ENCODE measurements at regions not wholly inside any gene's neighbourhood (a gene's known extent, or its start where the extent isn't known, plus 50 kb on each side); places are given as distances from the start of the nearest gene placed in this dataset.

GRCh38 chr3:72539856-72540255 lies 308.4 kb downstream of the SHQ1 start:
- Histone ChIP-seq H3K4me1 (ENCODE audit: insufficient read depth, low read length, poor library complexity, severe bottlenecking) (no peaks in the 10 kb centered on the region), H3K36me3 (ENCODE audit: insufficient read depth, low read length, poor library complexity, severe bottlenecking) (no peaks in the 10 kb centered on the region), H3K9me3 (ENCODE audit: low read depth, low read length, poor library complexity, severe bottlenecking) (no peaks in the 10 kb centered on the region), H3K27me3 (replicated peaks; ENCODE audit: insufficient read depth, low read depth, low read length, poor library complexity) (no peaks in the 10 kb centered on the region), H3K27ac (ENCODE audit: low read depth, low read length, poor library complexity, severe bottlenecking) (no peak overlapping the region), H3K4me3 (ENCODE audit: low read depth, low read length, poor library complexity, severe bottlenecking) (no peak overlapping the region)
- TF ChIP-seq EZH2 (IDR thresholded peaks at IDR 0.05; ENCODE audit: borderline replicate concordance, low read depth, low read length, poor library complexity, severe bottlenecking), result no peak
- no peak for TF ChIP-seq CTCF (conservative IDR thresholded peaks at IDR 0.05; ENCODE audit: low read depth, low read length)
- DNase-seq (ENCODE audit: low spot score), result no peak
- intact Hi-C loops (cut with micrococcal nuclease; ENCODE audit: unreplicated experiment), result no loop called here
- CTCF ChIA-PET, result no interaction called here
- no TSS peak for BruUV-seq (replicated peaks)
- POLR2A ChIA-PET (ENCODE audit: low non-redundant PET), result no interaction called here

GRCh38 chr3:72538070-72538745 lies 310.0 kb downstream of the SHQ1 start:
- no peak for DNase-seq (ENCODE audit: low spot score)
- no peaks in the 10 kb centered on the region for H3K9me3 ChIP-seq (ENCODE audit: low read depth, low read length, poor library complexity, severe bottlenecking)
- TF ChIP-seq CTCF (conservative IDR thresholded peaks at IDR 0.05; ENCODE audit: low read depth, low read length) (no peak), EZH2 (IDR thresholded peaks at IDR 0.05; ENCODE audit: borderline replicate concordance, low read depth, low read length, poor library complexity, severe bottlenecking) (no peak)
- H3K27ac ChIP-seq (ENCODE audit: low read depth, low read length, poor library complexity, severe bottlenecking), result no peak overlapping the region
- intact Hi-C loops (cut with micrococcal nuclease; ENCODE audit: unreplicated experiment), result no loop called here
- ChIA-PET POLR2A (ENCODE audit: low non-redundant PET) (no interaction called here), CTCF (no interaction called here)
- H3K4me1 ChIP-seq (ENCODE audit: insufficient read depth, low read length, poor library complexity, severe bottlenecking), result no peaks in the 10 kb centered on the region
- H3K27me3 ChIP-seq (replicated peaks; ENCODE audit: insufficient read depth, low read depth, low read length, poor library complexity), result no peaks in the 10 kb centered on the region
- H3K4me3 ChIP-seq (ENCODE audit: low read depth, low read length, poor library complexity, severe bottlenecking), result no peak overlapping the region
- H3K36me3 ChIP-seq (ENCODE audit: insufficient read depth, low read length, poor library complexity, severe bottlenecking), result no peaks in the 10 kb centered on the region
- BruUV-seq (replicated peaks), result no TSS peak

GRCh38 chr3:72537448-72537847 lies 310.8 kb downstream of the SHQ1 start:
- CTCF ChIA-PET, result no interaction called here
- no peak for DNase-seq (ENCODE audit: low spot score)
- no peaks in the 10 kb centered on the region for H3K9me3 ChIP-seq (ENCODE audit: low read depth, low read length, poor library complexity, severe bottlenecking)
- H3K4me1 ChIP-seq (ENCODE audit: insufficient read depth, low read length, poor library complexity, severe bottlenecking), result no peaks in the 10 kb centered on the region
- POLR2A ChIA-PET (ENCODE audit: low non-redundant PET), result no interaction called here
- intact Hi-C loops (cut with micrococcal nuclease; ENCODE audit: unreplicated experiment), result no loop called here
- H3K27me3 ChIP-seq (replicated peaks; ENCODE audit: insufficient read depth, low read depth, low read length, poor library complexity), result no peaks in the 10 kb centered on the region
- H3K27ac ChIP-seq (ENCODE audit: low read depth, low read length, poor library complexity, severe bottlenecking), result no peak overlapping the region
- H3K36me3 ChIP-seq (ENCODE audit: insufficient read depth, low read length, poor library complexity, severe bottlenecking), result no peaks in the 10 kb centered on the region
- no peak overlapping the region for H3K4me3 ChIP-seq (ENCODE audit: low read depth, low read length, poor library complexity, severe bottlenecking)
- TF ChIP-seq EZH2 (IDR thresholded peaks at IDR 0.05; ENCODE audit: borderline replicate concordance, low read depth, low read length, poor library complexity, severe bottlenecking), result no peak
- TF ChIP-seq CTCF (conservative IDR thresholded peaks at IDR 0.05; ENCODE audit: low read depth, low read length), result no peak
- no TSS peak for BruUV-seq (replicated peaks)
